GM19238 (cell line): ENCODE measurements at regions not wholly inside any gene's neighbourhood (a gene's known extent, or its start where the extent isn't known, plus 50 kb on each side); places are given as distances from the start of the nearest gene placed in this dataset.
"Not testable (repeated sequence)": the region's sequence is repeated elsewhere in the genome, so short reads cannot be mapped to it uniquely, and the experiment has no call there.

Experiments used
- DNase-seq: peaks from one replicate; pipeline ENCODE4 v3.0.0; 2011; ENCODE audit warnings: low spot score; ENCODE audit not compliant: insufficient read length

DNA sequence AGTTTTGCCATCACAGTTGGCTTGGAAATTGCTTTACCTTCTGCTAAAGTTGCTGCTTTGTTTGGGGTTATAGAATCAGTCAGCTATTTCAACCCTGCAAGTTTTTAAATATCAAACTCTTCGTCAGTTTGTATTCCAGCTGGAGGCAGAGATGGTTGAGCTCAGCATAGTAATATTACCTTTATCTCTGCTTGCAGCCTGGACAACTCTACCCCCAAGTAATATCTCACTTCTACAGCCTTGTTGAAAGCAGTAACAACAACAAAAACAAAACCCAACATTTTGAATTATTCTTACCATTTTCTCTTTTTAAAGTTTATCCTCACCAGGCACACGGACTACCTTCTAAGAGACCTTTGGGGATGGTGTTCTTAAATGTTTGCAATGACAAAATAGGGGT, 239.1 kb upstream of the PHF14 start:
- DNase-seq, result no peak

DNA sequence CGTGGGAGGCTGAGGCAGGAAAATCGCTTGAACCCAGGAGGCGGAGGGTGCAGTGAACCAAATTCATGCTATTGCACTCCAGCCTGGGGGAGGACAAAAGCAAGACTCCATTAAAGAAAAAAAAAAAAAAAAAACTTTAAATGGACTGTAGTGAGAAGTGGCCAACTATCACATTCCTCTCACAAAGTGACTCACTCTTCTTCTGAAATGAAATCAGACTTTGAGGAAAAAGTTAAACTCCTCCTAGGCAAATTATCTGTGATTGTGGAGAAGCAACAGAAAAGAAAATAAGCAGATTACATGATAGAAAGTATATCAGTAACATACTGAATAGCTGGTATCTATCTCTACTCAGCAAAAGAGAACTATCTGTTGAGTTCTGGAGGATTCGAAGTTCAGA, 234.3 kb upstream of the PHF14 start:
- no peak for DNase-seq

DNA sequence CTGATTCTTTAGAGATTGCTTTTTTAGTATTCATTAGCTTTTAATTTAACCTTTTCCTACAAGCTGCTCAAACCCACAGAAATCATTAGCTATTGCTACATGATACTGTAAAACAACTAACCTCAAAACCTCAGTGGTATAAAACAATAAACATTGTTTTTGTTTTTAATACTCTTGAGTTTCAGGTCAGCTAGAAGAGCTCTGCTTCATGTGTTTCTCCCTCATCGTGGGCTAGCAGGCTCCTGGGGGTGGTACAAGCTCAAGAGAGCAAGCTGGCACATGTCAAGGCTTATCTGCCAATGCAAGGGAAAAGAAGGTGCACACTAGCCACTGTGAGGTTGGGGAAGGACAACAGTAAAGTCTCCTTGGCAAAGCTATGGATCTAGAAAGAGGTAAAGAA, 232.9 kb upstream of the PHF14 start:
- no peak for DNase-seq

DNA sequence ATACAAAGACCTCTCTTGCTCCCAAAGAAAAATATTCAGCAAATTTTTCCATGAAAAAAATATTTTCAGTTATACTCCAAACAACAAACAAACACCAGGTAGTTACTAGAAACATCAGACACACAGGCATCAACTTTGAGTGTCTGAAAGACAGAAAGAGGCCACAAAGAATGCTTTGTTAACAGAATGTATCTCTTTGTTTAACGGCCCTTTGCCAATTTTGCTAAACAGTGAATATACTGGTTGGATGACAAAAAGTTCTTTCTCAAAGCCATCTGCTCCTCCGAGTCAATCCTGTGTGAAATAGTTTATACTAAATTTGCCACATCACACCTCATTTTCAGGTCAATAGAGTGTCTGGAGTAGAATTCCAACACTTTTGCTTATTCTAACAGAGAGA, 216.7 kb upstream of the PHF14 start:
- DNase-seq, result no peak

DNA sequence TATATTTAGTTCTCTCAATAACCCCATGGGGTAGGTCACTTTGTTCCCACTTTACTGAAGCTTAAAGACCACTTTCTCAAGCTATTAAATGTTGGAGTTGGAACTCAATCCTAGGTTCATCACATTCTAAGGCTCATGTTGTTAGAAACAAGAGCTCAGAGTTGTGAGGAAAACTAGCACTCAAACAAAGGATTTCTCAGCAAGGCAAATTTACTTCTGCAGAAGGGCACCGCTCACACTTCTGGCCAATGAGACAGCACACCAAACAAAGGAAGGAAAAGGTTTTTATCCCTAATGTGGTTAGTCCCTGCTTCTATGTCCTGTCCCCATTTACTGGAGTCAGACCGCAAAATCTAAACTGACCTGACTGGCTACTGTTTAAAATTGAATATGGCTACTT, 214.6 kb upstream of the PHF14 start:
- no peak for DNase-seq

DNA sequence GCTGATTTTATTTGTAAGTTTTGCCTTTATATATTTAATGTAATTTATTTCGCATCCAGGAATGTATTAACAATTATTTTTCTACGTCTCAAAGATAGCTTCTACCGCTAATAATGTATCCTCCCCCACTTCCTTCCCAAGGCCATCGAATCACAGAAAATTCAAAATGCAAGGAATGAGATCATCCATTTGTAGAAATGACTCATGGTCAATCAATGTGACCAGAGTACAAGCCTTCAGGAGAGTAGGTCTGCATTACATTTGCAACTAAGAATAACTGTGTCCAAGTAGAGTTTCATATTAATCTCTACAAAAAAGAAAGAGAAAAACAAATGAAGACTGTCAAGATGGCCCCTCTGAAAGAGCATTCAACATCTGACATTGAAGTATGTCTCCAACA, 205.9 kb upstream of the PHF14 start:
- DNase-seq, result no peak

DNA sequence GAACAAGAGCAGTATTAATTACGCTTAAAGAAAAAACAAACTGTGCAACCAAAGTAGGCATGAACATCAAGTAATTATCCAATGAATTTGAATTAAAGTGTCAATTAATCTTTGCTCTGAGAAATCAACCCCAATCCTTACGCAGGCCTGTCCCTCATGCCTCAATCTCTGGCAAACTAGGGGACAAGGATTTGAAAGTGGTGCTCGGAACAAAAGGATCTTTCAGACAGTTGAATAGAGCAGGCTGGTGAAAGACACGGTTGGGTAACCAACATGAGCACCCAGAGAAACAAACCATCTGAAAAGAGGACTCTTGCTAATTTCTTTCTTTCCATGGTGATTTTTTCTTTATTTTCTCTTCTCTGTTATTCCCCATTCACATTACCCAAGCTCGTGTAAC, 203.5 kb upstream of the PHF14 start:
- no peak for DNase-seq

DNA sequence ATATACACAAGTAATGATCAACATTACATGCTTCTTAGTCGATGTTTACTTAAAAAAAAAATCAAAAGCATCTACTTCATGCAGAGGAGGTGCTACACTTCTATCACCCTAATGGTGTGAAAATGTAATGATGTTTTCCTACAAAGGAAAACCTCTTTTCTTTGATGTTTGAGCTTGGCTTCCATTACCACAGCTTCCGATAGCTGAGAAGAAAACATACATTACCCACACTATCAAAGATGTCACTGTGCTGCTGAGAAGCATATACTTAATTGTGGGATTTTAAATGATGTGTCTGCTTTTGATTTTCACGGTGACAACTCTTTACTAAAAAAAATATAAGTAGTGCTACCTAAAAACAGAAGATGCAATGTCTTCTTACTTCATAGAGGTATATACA, 200.2 kb upstream of the PHF14 start:
- DNase-seq, result no peak

DNA sequence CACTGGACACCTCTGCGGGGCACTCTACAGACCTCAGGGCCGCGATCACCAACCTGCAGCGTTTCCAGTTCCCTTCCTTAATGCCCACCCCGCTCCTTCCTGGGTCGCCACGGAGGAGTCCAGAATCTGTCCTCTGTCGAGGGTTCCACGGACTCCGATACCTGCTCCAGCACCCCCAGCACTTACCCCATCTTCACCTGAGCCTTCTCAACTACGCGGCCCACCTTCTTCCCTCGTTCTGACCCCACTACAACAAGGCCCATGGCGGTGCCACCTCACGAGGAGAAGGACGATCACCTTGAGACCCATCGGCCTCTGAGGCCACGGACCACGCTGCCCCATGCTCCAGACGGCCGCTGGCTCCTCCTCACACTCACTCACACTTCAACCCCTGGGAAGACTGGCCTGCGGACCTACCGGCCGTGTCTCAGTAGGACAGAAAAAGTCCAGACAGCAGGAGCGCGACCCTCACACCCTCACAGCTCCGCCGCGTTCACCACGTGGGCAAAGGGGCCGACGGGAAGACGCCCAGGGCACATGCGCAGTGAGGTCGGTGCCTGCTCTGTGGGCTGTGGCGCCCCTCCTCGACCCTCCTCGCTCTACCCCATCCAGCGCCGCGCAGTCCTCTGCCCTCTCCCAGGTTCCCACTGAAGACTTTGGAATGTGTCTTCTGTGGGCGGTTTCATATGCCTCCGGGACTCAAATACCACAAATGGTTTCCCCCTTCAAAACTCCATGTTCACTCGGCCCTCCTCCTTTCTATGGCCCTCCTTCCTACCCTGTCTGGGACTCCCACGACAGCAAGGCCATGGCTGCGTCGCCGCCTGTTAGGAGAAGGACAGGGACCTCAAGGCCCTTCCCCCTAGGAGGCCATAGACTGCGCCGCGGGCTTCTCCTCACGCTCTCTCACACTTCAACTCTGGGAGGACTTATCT, 193.9 kb upstream of the PHF14 start:
- no peak for DNase-seq

DNA sequence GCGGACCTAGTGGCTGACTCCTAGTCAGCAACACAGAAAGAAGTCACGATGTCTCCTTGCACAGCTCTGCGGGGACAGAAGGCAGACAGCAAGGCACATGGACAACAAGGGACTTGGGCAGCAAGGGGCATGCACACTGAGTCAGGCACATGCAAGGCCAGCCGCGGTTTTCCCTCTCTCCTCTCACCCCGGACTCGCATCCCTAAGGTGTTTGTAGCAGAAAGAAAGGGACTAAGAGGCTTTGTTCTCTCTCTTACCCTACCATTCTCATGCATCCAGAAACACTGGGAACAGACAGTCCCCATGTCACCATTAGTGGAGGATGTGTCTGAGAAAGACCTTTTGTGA, 193.3 kb upstream of the PHF14 start:
- no peak for DNase-seq

DNA sequence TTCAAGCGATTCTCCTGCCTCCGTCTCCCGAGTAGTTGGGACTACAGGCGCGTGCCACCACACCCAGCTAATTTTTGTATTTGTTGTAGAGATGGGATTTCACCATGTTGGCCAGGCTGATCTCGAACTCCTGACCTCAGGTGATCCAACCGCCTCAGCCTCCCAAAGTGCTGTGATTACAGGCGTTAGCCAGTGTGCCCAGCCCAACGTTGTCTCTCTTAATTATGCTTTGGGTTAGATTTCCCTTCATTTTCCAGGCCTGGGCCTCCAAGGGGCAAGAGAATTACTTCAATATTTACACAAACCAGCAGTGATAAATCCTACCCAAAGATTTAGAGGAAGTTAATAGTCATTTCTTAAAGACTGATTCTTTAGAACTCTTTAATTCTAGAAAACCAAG, 186.7 kb upstream of the PHF14 start:
- DNase-seq, result not testable (repeated sequence)

DNA sequence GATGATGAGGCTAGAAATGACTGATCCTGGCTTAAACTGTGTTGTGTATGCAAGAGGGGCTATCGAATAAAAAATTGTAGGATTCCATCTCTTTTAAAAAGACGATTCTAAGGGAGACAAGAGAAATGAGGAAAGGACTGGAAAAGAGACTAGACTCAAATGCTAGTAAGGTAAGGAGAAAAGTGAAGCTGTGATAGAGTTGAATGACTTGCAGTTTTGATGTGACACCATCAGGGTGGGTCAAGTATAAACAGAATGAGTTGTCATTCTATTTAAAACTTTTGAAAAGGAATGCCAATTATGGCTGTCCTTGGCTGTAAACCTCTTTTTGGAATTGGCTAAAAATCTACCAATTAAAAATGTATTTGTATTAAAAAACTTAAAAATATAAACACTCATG, 184.5 kb upstream of the PHF14 start:
- no peak for DNase-seq

DNA sequence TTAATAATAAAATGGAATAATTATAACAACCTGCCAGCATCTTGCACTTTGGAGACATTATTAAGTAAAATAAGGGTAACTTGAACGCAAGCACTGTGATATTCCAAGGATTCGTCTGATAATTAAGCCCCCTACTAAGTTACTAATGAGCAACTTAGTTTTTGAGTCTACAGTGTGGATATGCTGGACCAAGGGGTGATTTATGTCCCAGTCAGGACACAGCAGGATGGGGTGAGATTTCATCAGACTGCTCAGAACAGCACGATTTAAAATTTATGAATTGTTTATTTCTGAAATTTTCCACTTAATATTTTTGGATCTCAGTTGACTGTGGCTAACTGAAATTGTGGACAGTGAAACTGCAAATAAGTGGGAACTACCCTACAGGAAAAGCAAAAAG, 182.8 kb upstream of the PHF14 start:
- DNase-seq, result no peak

DNA sequence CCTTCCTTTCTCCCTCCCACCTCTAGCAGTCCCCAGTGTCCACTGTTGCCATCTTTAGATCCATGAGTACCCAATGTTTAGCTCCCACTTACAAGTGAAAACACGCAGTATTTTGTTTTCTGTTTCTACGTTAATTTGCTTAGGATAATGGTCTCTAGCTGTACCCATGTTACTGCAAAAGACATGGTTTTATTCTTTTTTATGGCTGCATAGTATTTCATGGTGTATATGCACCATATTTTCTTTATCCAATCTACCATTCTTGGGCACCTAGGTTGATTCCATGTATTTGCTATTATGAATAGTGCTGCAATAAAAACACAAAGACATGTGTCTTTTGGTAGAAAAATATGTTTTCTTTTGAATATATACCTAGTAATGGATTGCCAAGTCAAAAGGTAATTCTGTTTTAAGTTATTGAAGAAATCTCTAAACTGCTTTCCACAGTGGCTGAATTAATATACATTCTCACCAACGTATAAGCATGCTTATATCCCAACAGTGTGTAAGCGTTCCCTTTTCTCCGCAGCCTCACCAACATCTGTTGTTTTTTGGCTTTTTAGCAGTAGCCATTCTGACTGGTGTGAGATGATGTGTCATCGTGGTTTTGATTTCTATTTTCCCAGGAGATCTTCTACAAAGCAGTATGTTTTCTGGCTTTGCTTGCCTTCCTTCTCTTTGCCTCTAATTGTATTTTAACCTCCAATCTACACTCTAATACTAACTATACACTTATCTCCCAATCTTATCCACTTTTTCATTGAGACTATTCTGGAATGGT, 179.5 kb upstream of the PHF14 start:
- DNase-seq, result no peak

DNA sequence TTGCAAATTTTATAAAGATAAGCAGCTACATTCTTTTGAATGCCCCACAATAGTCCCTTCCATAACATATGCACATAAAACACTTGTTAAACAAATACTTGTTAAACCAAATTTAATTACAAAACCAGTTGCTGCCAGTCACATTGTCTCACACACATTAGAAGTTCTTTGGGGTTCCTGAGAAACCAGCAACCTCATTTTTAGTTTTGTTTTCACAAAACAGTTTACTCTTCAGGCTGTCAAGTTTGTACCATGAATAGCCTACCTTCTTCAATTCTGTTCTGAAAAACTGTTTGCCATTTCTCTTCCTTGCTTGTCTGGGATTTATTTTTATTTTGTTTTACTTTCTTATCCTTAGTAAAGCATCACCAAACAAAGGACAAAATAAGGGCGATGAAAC, 176.5 kb upstream of the PHF14 start:
- no peak for DNase-seq

DNA sequence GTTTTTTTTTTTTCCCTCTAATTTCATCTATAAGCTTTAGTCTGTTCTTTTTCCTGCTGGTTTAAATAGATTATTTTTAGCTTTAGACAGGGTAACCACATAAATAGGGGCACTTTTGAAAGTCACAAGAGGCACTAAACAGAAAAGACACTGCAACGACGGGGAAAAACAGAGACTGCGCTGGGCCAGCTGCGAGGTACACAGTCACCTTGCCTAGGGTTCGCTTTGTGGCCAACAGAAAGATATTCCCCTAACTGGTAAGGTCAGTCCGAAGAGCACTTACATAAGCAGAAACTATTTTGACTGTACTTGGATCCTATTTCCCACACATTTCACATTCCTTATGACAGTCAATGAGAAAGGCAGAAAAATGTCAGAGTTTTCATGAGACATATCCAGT, 175.6 kb upstream of the PHF14 start:
- no peak for DNase-seq

DNA sequence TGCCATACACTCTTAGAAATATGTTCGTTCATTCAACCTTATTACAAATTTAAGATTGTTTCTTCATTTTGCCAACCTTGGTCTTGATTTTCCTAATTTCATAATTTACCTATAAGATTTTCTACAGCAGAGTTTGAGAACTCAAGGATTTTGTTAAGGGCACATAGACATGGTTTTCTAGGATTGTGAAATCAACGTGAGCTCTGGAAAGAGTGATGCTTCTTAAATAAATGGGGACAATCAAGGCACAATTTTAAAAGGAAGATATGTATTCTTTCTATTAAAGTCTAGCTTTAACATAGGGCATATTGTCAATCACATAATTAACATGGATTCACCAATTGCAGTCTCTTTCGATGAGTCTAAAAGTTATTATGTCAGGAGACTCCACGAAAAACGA, 174.2 kb upstream of the PHF14 start:
- no peak for DNase-seq

DNA sequence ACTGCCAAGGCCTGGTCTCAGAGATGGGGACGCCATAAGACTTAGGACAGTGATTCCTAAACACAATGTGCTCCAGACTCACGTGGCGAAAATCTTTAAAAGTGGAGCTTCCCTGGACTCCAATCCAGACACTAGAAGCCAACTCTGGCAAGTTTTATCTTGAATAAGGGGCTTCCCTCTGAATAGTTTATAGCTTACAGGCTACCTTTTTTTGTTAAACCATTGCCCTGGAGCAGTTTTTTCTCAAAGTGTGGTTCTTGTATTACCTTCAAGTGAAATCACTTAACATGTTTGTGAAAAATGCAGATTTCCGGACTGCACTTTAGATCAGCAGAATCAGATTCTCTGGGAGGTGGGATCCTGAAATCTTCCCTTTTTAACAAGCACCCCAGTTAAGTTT, 171.7 kb upstream of the PHF14 start:
- no peak for DNase-seq

DNA sequence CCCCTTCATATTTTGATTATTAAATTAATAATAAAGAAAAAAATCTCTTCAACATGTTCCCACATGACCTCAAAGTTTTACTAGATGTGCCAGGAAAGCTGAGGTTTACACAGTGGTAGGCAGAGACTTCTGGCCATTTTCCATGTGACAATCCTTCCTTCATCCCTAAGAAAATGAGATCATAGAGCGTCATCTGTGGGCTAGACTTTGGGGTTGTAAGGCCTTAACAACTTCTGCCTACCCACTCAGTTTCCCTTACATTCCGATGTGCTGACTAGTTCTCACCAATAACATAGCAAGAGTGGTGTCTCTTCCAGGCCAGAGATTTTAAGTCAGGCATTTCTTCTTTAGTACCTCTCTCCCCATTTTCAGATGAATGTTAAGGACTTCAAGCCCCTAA, 171.1 kb upstream of the PHF14 start:
- DNase-seq, result no peak

DNA sequence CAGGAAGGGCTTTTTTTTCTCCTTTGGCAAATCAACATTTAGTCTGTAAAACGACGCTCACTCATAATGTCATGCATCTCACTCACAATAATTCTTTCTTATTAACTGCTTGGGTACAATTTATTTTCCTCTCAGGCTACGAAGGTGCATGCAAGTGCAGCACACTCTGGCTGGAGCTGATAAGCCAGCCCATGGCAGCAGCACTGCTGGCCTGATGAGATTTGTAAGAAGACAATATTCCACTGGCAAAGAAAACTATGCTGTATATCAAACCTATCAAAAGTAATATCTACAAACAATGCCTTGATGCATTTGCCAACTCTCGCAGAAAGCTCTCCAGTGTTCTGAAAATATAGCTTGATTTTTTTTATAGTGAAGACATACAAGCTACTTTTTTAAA, 170.0 kb upstream of the PHF14 start:
- DNase-seq, result no peak

DNA sequence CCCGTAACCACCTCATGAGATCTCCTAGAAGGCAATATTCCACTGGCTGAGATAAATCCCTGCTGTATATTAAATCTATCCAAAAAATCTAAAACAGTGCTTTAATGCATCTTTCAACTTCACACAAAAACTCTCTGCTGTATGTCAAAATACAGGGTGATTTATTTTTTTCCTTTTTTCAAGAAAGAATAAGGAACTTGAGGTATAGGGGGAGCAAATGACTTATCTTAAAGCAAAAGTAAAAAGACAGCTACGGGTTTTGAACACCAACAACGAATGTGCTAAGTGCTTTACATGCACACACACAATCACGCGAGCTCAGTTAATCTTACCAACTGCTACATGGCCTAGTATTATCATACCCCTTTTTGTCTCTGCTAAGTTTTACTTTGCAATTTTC, 168.9 kb upstream of the PHF14 start:
- DNase-seq, result no peak

DNA sequence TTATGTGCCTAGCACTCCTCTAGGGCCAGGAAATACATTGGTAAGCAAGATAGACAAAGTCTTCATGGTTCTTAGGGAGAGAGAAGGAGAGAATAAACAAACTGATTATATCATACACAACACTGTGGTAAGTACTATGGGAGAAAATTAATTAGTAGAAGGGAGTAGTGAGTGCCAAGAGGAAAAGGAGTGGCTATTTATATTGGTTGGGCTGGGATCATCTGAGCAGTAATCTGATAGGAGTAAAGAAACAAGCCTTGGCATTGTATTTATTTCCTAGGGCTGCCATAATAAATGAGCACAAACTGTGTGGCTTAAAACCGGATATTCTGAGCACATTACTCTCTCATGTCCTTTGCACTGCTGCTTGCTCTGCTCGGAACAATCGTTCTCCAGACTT, 158.1 kb upstream of the PHF14 start:
- DNase-seq, result no peak

DNA sequence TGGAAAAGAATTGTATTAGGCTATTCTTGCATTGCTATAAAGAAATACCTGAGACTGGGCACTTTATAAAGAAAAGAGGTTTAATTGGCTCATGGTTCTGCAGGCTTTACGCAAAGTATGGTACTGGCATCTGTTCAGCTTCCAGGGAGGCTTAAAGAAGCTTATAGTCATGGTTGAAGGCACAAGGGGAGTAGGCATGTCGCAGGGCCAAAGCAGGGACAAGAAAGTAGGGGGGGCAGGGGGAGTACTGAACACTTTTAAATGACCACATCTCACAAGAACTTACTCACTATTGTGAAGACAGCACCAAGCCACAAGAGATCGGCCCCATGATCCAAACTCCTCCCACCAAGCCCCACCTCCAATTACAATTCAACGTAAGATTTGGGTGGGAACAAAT, 152.5 kb upstream of the PHF14 start:
- no peak for DNase-seq
